Stimulated activated effector memory CD8-positive, alpha-beta T cell treated with anti-CD3 and anti-CD28 coated beads, Interleukin-12 subunit alpha, Interleukin-12 subunit beta, amount 100 ng/mL, for 72 hours (primary cell): ENCODE measurements at regions not wholly inside any gene's neighbourhood (a gene's known extent, or its start where the extent isn't known, plus 50 kb on each side); places are given as distances from the start of the nearest gene placed in this dataset.
A peak's percentile ranks its signal among the peaks of the same experiment; 100 is the strongest.
"Not testable (repeated sequence)": the region's sequence is repeated elsewhere in the genome, so short reads cannot be mapped to it uniquely, and the experiment has no call there.

Source experiments
- ATAC-seq: fragments of 150-1000 bp; cut with Tn5 transposase; 2 replicates; pipeline ENCODE4 v1.10.0; 2021
- DNase-seq, 2 donors: peaks; one replicate each; pipeline ENCODE4 v3.0.0; 2021 to 2022; ENCODE audit warnings: low spot score in 2 of 2
- H3K27ac Mint-ChIP-seq: one replicate; pipeline ENCODE4 v1.8.0; 2022; ENCODE audit warnings: mild to moderate bottlenecking, mixed read lengths
- H3K36me3 Mint-ChIP-seq: one replicate; pipeline ENCODE4 v1.8.0; 2022; ENCODE audit warnings: mild to moderate bottlenecking, mixed read lengths
- H3K4me1 Mint-ChIP-seq: one replicate; pipeline ENCODE4 v1.8.0; 2022; ENCODE audit warnings: mixed read lengths
- H3K4me3 Mint-ChIP-seq: one replicate; pipeline ENCODE4 v1.8.0; 2022; ENCODE audit warnings: mild to moderate bottlenecking, mixed read lengths
- H3K9me3 Mint-ChIP-seq: one replicate; pipeline ENCODE4 v1.8.0; 2022; ENCODE audit warnings: mixed read lengths

DNA sequence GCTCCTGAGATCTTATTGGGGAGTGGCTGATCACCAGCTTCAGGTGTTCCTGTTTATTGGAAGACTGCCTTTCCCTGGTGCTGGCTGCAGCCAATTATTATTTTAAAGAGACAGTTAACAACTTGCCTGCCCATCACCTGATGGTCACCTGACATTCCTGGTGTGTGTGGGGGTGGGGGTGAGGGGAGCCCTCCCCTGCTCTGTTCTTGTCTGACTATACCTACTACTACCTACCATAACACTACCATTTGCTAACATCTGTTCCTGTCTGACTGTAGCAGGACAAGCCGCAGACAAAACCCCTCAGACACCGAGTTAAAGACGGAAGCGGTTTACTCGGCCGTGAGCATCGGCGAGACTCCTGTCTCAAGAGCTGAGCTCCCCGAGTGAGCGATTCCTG, 54.9 kb upstream of the NBPF3 start:
- H3K4me3 Mint-ChIP-seq = no peak overlapping the region
- no peak for ATAC-seq
- no peak for DNase-seq
- no peaks in the 10 kb centered on the region for H3K36me3 Mint-ChIP-seq
- H3K4me1 Mint-ChIP-seq = peaks cover 27% of the 10 kb centered on the region
- peaks cover 5% of the 10 kb centered on the region for H3K9me3 Mint-ChIP-seq
- H3K27ac Mint-ChIP-seq = no peak overlapping the region

DNA sequence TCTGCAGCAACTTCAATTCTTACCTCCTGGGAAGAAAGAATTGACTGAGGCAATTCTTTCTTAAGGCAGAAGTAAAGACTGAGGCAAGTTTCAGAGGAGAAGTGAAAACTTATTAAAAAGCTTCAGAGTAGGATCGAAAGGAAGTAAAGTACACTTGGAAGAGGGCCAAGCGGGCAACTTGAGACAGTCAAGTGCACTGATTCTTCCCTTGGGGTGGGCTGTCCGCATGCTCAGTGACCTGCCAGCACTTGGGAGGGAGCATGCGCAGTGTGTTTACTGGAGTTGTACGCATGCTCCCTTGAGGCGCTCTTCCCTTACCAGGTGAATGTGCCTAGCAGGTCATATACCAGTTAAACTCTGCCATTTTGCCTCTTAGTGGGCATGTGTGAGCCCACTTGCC, 55.3 kb upstream of the NBPF3 start:
- no peak overlapping the region for H3K27ac Mint-ChIP-seq
- no peaks in the 10 kb centered on the region for H3K36me3 Mint-ChIP-seq
- H3K4me3 Mint-ChIP-seq = no peak overlapping the region
- H3K4me1 Mint-ChIP-seq = peaks cover 25% of the 10 kb centered on the region
- peaks cover 5% of the 10 kb centered on the region for H3K9me3 Mint-ChIP-seq
- ATAC-seq = no peak
- no peak for DNase-seq

DNA sequence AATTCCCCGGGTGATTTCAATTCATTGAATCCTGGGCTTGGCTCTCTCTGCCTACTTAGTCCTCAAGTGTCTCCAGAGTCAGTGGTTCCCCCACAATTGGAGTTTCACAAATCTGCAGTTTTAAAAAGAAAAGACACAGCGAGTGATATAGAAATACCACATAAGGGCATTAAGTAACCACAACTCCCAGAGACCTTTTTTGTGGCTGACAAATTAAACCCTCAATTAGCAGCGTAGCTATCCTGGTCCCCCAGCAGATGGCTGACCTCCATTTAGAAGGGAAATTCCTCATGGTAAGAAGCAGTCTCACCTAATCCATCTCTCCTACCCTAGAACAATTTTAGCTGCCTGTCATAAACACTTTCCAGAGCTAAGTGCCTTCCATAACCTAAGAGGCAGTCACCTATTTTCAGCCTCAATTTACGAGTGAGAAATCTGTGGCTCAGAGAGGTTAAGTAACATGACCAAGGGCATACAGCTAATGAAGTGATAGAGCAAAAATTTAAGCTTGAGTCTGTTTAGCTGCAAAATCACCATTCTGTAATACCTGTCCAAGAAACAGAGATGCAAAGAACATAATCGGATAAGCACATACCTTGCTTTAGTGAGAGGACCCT, 56.0 kb upstream of the NBPF3 start:
- H3K27ac Mint-ChIP-seq = peak overlapping the region; percentile 45
- ATAC-seq = no peak

DNA sequence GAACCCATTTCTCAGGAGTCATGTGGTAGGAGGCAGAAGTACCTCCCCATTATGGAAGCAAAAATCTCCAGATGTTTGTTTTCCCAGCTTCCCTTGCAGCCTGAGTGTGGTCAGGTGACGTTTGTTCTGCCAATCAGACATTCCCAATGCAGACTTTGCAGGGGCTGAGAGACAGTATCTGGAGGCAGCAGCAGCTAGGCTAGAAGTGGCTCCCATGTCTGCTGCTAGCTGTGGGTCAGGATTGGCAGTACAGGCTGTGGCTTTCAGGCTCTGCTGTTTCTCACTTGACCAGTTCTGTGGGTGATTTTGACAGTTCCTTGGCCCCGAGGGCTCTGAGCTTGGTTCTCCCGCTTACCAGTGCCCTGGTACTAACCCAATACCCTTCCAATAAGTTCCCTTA, 58.6 kb upstream of the NBPF3 start:
- DNase-seq = no peak
- peaks cover 5% of the 10 kb centered on the region for H3K9me3 Mint-ChIP-seq
- ATAC-seq = no peak
- peaks cover 23% of the 10 kb centered on the region for H3K4me1 Mint-ChIP-seq
- no peak overlapping the region for H3K4me3 Mint-ChIP-seq
- H3K27ac Mint-ChIP-seq = no peak overlapping the region
- H3K36me3 Mint-ChIP-seq = no peaks in the 10 kb centered on the region

More for the DNA sequence above, 56.0 kb upstream of the NBPF3 start:
- H3K9me3 Mint-ChIP-seq = peaks cover 5% of the 10 kb centered on the region
- no peak overlapping the region for H3K4me3 Mint-ChIP-seq
- DNase-seq = no peak
- H3K4me1 Mint-ChIP-seq = peaks cover 25% of the 10 kb centered on the region
- no peaks in the 10 kb centered on the region for H3K36me3 Mint-ChIP-seq

GRCh38 chr1:21380147-21380546, 59.8 kb upstream of the NBPF3 start:
- not testable (repeated sequence) for H3K9me3 Mint-ChIP-seq

DNA sequence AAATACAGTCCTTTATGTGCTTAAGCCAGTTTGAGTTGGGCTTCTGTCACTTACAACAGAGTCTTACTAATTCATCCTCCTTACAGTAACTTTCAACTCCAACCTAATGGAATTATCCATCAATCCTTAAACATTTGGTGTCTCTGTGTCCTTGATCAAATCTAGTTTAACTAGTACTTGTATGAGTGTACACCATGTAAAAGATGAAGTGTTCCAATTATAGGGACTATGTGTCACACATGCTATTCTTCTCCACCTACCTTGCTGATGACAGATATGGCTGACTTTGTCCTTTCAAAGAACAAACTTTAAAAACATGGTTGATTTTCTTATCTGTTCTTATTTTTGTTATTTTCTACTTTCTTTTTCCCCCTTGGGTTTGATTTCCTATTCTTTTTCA, 60.4 kb upstream of the NBPF3 start:
- no peaks in the 10 kb centered on the region for H3K36me3 Mint-ChIP-seq
- no peak overlapping the region for H3K4me3 Mint-ChIP-seq

More at GRCh38 chr1:21380147-21380546, 59.8 kb upstream of the NBPF3 start:
- not testable (repeated sequence) for H3K27ac Mint-ChIP-seq, H3K36me3 Mint-ChIP-seq, DNase-seq, ATAC-seq, H3K4me3 Mint-ChIP-seq
- H3K4me1 Mint-ChIP-seq = peaks cover 18% of the 10 kb centered on the region

DNA sequence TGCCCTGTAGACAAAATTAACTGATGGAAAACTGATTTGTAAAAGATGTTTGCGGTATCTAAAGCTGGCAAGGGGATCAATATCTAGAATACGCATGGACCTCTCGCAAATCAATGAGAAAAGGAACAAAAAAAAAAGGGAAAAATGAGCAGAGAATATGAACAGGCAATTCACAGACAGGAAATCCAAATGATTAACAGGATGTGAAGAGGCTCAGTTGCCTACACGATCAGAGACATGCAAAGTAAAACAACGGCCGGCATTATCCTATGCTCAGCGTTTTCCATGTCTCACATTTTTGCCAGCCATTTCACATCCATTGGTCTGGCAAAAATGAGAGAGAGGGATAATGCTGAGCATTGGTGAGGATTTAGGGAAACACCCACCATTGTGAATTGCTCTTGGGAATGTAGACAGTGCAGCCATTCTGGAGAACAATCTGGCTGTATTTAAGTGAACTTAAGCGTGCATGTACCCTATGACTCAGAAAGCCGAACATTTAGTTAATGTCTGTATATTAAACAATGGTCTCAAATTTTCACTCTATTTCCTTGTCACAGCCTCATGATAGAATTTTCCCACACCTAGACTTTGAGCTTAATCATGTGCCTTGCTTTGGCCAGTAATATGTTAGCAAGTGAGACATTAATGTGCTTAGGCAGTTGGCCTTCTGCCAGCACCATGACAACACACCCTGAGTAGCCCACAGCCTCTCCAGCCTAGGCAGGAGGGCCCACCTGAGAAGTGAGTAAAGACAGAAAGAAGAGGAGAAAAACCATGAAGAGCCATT, 61.0 kb upstream of the NBPF3 start:
- H3K27ac Mint-ChIP-seq = no peak overlapping the region
- peaks cover 5% of the 10 kb centered on the region for H3K9me3 Mint-ChIP-seq
- no peak overlapping the region for H3K4me3 Mint-ChIP-seq

More for the DNA sequence above, 60.4 kb upstream of the NBPF3 start:
- Mint-ChIP-seq H3K4me1 (peaks cover 13% of the 10 kb centered on the region), H3K9me3 (peaks cover 5% of the 10 kb centered on the region), H3K27ac (no peak overlapping the region)
- no peak for DNase-seq
- no peak for ATAC-seq

DNA sequence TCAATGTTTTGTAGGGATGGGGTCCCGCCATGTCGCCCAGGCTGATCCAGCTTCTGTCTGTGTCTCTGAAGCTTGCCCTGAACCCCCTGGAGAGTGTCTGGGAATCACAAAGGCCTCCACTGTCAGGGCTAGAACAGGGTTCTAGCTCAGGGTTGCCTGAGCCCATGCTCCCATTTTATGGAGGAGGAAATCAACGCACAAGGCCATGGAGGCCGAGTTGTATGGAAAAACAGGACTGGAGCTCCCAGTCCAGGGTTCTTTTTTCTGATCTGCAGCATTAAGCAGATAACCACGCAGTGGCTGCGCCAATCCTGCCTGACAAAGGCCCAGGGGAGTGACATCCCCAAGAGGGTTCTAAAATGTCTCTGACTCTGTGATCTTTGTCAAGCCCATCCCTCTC, 67.6 kb upstream of the NBPF3 start:
- DNase-seq = no peak
- H3K27ac Mint-ChIP-seq = no peak overlapping the region
- no peaks in the 10 kb centered on the region for H3K36me3 Mint-ChIP-seq
- no peak for ATAC-seq
- no peak overlapping the region for H3K4me3 Mint-ChIP-seq
- no peaks in the 10 kb centered on the region for H3K9me3 Mint-ChIP-seq
- peaks cover 9% of the 10 kb centered on the region for H3K4me1 Mint-ChIP-seq

More for the DNA sequence above, 61.0 kb upstream of the NBPF3 start:
- DNase-seq (no peak), ATAC-seq (peak; percentile 45)
- Mint-ChIP-seq H3K4me1 (peaks cover 6% of the 10 kb centered on the region), H3K36me3 (no peaks in the 10 kb centered on the region)

GRCh38 chr1:21369905-21370304, 70.0 kb upstream of the NBPF3 start:
- Mint-ChIP-seq H3K9me3 (no peaks in the 10 kb centered on the region), H3K36me3 (no peaks in the 10 kb centered on the region), H3K27ac (no peak overlapping the region), H3K4me3 (no peak overlapping the region), H3K4me1 (peaks cover 9% of the 10 kb centered on the region)
- DNase-seq (no peak), ATAC-seq (no peak)

DNA sequence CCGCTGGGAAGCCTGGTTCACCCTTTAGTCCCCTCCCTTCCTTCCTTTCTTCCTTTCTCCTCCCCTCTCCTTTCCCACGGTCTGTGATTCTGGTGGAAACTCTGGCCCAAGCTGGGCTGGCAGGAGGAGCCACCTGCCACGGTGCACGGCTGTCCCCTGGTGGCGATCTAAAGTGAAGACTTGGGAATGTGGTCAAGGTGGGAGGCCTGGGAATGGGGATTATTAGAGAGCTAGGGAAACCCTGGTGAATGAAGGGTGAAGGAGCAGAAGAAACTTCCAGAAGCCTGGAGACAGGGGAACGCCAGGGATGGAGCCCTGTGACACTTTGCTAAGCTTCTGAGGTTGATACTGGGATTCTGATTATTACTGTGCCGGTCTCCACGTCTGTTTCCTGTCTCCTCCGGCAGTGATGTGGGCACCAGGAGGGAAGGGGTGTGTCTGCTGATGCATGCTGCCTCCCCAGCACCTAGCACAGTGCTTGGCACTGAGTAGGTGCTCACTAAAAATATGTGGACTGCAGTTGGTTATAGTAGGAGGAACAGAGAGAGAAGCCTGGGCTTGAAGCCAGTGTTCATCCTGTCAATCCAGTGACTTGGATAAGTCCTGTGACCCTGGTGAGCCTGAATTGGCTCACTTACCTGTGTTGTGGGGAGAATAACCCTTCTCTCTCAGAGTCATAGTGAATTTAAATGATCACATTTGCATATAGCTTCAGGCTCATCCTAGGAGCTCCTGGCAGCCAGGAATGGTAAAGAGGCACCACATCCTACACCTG, 71.2 kb upstream of the NBPF3 start:
- H3K4me3 Mint-ChIP-seq = no peak overlapping the region
- ATAC-seq (peak; percentile 90), DNase-seq (peak; percentile 39 to 71)
- H3K4me1 Mint-ChIP-seq = peaks cover 9% of the 10 kb centered on the region
- peak overlapping the region; percentile 10 for H3K27ac Mint-ChIP-seq
- H3K36me3 Mint-ChIP-seq = no peaks in the 10 kb centered on the region
- no peaks in the 10 kb centered on the region for H3K9me3 Mint-ChIP-seq

DNA sequence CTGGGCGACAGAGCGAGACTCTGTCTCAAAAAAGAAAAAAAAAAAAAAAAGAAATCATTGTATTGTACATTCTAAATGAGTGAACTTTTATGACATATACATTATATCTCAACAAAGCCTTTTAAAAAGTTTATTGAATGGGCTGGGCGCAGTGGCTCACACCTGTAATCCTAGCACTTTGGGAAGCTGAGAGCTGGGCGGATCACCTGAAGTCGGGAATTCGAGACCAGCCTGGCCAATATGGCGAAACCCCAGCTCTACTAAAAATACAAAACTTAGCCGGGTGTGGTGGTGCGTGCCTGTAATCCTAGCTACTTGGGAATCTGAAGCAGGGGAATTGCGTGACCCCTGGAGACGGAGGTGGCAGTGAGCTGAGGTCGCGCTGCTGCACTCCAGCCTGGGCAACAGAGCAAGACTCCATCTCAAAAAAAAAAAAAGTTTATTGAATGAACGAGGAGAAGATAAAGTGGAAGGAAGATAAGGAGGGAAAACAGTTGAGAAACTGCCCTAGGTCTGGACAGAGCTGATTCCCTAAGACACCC, 71.9 kb upstream of the NBPF3 start:
- H3K4me1 Mint-ChIP-seq, H3K9me3 Mint-ChIP-seq, H3K36me3 Mint-ChIP-seq, ATAC-seq, H3K4me3 Mint-ChIP-seq, DNase-seq: not testable (repeated sequence)
- peak overlapping the region; percentile 10 for H3K27ac Mint-ChIP-seq

DNA sequence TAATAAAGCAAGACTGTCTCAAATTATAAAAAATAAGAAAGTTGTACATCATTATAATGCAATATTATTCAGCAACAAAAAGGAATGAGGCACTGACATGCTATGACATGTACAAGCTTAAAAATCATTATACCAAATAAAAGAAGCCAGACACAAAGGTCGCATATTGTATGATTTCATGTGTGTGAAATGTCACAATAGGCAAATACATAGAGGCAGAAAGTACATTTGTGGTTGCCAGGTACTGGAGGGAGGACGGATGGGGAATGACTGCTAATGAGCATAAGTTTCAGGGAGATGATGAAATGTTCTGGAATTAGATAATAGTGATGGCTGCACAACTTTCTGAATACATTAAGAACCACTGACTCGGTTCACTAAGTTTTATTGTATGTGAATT, 73.6 kb upstream of the NBPF3 start:
- peaks cover 9% of the 10 kb centered on the region for H3K4me1 Mint-ChIP-seq
- no peaks in the 10 kb centered on the region for H3K9me3 Mint-ChIP-seq
- DNase-seq (no peak), ATAC-seq (no peak)
- no peak overlapping the region for H3K27ac Mint-ChIP-seq
- H3K4me3 Mint-ChIP-seq = no peak overlapping the region
- no peaks in the 10 kb centered on the region for H3K36me3 Mint-ChIP-seq

DNA sequence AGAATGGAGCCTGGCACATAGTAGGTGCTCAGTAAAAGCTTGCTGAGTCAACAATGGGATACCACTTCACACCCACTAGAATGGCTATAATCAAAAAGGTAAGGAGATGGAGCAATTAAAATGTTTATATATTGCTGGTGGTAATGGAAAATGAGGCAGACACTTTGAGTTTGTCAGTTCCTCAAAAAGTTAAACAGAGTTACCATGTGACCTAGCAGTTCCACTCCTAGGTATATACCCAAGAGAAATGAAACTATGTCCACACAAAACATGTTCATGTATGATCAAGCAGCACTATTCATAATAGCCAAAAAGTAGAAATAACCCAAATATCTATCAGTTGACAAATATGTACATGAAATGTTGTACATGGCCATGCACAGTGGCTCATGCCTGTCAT, 74.8 kb upstream of the ECE1 start:
- DNase-seq = no peak
- Mint-ChIP-seq H3K9me3 (no peaks in the 10 kb centered on the region), H3K36me3 (no peaks in the 10 kb centered on the region), H3K27ac (peak overlapping the region; percentile 20), H3K4me3 (no peak overlapping the region), H3K4me1 (peaks cover 9% of the 10 kb centered on the region)
- ATAC-seq = no peak

DNA sequence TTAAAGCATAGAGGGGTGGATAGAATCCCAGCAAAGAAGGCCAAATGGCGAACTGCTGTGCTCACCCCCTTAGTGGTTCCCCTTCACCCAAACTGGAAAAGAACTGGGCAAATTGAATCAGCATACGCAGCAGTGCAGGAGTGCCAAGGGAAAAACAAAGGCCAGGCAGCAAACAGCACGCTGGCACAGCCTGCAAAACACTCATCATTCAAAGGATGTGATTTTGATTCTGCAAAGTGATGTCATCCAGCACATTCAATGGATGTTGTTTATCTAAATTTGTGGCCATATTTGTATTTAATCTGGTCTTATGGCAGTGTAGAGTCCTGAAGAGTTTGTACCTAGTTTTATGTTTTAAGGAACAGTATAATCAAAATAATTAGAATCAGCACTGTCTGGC, 71.8 kb upstream of the ECE1 start:
- ATAC-seq = no peak
- H3K4me1 Mint-ChIP-seq = no peaks in the 10 kb centered on the region
- H3K36me3 Mint-ChIP-seq = no peaks in the 10 kb centered on the region
- no peak overlapping the region for H3K27ac Mint-ChIP-seq
- H3K9me3 Mint-ChIP-seq = no peaks in the 10 kb centered on the region
- no peak for DNase-seq
- H3K4me3 Mint-ChIP-seq = no peak overlapping the region

DNA sequence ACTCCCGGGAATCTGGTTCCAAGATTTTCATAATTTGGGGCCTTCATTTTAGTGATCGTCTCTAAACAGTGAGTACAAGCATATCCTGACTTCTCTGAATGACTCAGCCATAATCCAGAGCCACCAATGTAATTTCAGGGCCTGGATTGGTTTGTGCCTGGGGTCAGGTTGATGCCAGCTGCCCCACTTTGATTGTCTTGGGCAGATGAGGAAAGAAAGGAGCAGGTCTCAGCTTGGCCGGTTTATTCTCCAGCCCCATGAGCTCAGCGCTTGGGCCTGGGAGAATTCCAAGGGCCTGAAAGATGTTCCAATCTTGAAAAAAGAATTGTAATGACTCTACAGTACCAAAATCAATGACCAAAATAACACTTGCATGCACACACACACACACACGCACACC, 71.2 kb upstream of the ECE1 start:
- Mint-ChIP-seq H3K4me1 (no peaks in the 10 kb centered on the region), H3K36me3 (no peaks in the 10 kb centered on the region), H3K9me3 (no peaks in the 10 kb centered on the region), H3K4me3 (no peak overlapping the region), H3K27ac (no peak overlapping the region)
- ATAC-seq (no peak), DNase-seq (no peak)
